Stimulated activated CD4-positive, alpha-beta T cell treated with anti-CD3 and anti-CD28 coated beads, Interleukin-12 subunit alpha, Interleukin-12 subunit beta, amount 100 ng/mL, for 24 hours (primary cell): ENCODE measurements at regions not wholly inside any gene's neighbourhood (a gene's known extent, or its start where the extent isn't known, plus 50 kb on each side); places are given as distances from the start of the nearest gene placed in this dataset.
"Not testable (repeated sequence)": the region's sequence is repeated elsewhere in the genome, so short reads cannot be mapped to it uniquely, and the experiment has no call there.

Experiments
- DNase-seq, 2 experiments: peaks; one replicate each; pipeline ENCODE4 v3.0.0-alpha.2; 2020; ENCODE audit warnings: low read depth in 2 of 2

- DNase-seq = no peak
These were observed 54.0 kb upstream of the RBFOX1 start for GRCh38 chr16:7278636-7279035.

DNA sequence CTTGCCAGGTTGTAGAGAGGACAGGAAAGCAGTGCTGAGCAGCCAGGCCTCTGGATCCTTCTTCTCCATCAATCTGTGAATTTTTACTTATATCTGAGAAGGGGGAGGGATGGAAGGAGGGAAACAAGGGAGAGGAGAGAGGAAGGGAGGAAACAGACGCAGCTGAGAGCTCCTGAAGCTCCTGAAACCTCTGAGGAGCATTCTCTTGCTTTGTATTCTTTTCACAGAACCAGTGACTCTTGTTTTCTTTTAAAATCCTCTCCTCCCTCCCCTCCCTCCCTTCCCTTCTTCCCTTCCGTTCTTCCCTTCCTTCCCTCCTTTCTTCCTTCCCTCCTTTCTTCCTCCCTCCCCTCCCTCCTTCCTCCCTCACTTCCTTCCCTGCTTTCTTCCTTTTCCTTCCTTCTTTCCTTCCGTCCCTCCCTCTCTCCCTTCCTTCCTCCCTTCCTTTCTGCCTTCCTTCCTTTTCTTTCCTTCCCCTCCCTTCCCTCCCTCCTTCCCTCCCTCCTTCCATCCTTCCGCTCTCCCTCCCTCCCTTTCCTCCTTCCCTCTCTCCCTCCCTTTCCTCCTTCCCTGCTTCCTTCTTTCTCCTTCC is 60.0 kb upstream of the RBFOX1 start:
- no peak for DNase-seq

GRCh38 chr16:7271486-7271885 is 61.2 kb upstream of the RBFOX1 start:
- DNase-seq = no peak

DNA sequence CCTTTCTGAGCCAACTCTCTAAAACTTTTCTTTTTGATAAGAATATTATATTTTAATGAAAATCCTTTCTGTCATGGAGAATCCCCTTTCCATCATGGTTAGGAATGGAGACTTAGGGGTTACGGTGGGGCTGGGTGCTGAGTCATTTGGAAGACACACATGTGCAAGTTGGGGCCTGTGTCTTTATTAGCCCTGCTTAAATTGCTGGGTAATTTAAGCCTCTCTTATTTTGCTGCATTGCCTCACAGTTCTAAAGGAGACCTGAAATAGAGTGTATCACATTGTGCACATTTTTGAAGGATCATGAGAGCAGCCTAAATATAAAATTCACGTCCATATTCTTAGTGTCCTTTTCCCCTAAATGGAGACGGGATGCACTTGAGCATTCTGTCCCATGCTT is 61.8 kb upstream of the RBFOX1 start:
- no peak for DNase-seq

- DNase-seq = no peak
These were observed 62.6 kb upstream of the RBFOX1 start for GRCh38 chr16:7270006-7270405.

DNA sequence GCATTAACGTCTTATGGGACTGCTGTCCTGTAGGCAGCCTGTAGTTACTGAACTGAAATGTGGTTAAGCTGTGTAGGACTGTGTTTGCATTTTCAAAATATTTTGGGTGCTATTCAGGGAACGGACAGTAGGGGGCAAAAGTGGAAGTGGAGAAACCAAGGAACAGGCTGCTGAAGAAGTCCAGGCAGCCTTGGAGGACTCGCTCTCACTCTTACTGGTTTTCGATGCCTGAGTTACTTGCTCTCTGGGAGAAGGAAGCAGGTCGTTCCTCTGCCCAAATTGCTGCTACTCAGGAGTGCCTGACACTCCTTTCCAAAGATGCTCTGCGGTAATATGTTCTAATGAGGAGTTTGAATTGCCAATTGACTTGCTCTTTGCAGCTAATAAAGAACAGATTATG is 64.5 kb upstream of the RBFOX1 start:
- no peak for DNase-seq

GRCh38 chr16:7257016-7257415 is 75.6 kb upstream of the RBFOX1 start:
- DNase-seq = no peak

DNA sequence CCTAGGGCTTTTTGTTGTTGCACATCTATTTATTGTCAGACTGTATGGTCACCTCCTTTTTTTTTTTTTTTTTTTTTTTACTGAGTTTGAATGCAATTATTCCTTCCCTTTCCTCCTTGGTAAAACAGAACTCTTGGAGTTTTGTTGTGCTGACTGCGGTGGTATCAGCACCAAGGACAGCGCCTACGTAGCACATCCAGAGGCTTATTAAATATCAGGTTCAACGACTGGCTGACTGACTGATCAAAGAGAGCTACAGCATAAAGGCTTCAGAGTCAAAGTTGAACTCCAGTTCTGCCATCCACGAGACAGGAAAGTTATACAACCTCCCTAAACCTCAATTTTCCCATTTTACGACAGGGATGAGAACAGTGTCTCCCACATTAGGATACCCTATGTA is 86.1 kb upstream of the RBFOX1 start:
- DNase-seq = no peak

DNA sequence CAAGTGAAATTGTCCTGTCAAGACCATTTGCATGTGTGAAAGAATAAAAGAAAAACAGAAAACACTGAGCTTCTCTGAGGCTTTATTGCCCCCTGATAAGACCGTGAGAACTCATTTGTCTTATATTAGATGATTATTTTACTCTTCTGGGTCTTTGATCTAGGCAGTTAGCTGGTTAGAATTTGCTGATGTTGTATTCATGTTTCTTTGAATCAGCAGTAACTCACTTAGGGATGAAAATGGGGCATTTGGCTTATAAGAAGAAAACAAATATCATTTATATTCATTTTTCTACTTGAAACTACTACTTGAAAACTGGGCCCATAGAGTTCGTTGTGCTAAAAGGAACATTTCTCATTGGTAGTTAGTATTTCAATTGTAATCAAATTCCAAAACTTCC is 93.1 kb upstream of the RBFOX1 start:
- DNase-seq = no peak

- no peak for DNase-seq
These were observed 95.7 kb upstream of the RBFOX1 start for GRCh38 chr16:7236824-7237410.

- no peak for DNase-seq
These were observed 98.7 kb upstream of the RBFOX1 start for GRCh38 chr16:7233975-7234374.

DNA sequence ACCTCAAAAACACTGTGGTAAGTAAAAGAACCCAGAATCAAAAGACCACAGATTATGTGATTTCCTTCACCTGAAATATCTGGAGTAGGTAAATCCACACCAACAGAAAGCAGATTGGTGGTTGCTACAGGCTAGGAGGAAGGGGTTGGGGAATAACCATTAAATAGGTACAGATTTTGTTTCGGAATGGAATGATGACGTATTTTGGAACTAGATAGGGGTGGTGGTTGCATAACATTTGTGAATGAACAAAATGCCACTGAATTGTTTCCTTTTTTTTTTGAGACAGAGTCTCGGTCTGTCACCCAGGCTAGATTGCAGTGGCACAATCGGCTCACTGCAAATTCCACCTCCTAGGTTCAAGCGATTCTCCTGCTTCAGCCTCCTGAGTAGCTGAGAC is 100.9 kb upstream of the RBFOX1 start:
- no peak for DNase-seq

GRCh38 chr16:7229433-7230218 is 103.0 kb upstream of the RBFOX1 start:
- DNase-seq = not testable (repeated sequence)

DNA sequence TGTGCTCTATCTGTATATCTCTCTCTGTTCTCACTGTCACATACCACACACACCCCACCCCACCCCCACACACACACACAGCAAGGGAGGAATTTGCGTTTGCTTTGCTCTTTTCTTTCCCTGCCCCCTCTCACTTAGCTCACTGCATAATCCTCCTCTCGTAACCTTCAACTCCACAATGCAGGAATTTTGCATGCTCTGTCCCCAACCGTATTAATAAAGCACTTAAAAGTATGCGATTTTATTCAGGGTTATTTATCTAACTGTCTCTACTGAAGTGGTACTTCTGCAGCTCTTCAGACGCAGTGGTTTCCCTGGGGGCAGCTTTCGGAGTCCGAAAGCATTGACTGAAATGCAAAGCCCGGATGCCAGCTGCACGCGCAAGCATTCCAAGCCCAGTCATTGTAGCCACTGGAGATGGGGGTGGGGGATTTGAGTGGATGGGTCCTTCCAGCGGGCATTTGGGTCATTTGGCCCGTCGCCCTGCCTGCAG is 105.4 kb upstream of the RBFOX1 start:
- DNase-seq = no peak

DNA sequence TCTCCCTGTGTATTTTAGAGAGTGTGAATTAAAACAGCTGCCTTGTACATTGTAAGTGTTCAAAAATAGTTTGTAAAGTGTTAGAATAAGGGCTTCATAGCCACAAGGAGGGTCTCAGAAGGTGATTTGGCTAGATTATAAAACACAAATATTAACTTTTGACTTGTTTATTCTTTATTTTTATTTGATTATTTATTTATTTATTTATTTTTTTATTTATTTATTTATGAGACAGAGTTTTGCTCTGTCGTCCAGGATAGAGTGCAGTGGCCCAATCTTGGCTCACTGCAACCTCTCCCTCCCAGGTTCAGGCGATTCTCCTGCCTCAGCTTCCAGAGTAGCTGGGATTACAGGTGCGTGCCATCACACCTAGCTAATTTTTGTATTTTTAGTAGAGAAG is 111.5 kb upstream of the RBFOX1 start:
- DNase-seq = no peak

DNA sequence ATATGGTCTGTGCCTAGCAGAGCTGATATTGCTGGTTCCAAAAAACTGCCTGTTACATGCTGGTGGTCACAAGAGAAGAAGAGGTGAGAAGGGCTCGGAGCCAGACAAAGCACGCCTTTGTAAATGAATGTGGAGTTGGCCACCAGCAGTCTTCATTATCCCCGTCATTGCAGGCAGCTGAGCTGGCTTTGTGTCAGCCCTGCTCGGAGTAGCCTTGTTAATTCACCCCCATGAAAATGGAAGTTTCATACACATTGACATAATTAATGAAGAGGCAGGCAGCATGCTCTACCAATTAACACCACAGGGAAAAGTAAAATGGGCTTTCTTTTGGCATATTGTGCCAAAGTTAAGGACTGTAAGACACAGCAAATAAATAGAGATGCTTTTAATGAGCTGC is 113.7 kb upstream of the RBFOX1 start:
- no peak for DNase-seq

DNA sequence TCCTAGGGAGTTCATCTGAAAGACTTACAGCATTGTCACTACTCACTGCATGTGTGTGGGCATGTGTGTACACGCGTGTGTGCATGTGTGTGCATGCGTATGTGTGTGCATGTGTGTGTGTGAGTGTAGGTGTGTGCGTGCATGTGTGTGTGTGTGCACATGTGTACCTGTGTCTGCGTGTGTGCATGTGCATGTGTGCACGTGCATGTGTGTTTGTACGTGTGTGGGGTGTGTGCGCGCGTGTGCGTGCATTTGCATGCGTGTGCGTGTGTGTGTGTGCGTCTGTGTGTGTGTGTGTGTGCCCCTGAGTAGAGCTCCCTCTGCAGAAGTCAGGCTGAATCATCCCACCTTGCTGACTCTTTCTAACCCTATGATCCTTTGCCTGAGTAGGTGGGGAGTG is 114.8 kb upstream of the RBFOX1 start:
- DNase-seq = no peak

- no peak for DNase-seq
These were observed 115.9 kb upstream of the RBFOX1 start for GRCh38 chr16:7216719-7217118.

DNA sequence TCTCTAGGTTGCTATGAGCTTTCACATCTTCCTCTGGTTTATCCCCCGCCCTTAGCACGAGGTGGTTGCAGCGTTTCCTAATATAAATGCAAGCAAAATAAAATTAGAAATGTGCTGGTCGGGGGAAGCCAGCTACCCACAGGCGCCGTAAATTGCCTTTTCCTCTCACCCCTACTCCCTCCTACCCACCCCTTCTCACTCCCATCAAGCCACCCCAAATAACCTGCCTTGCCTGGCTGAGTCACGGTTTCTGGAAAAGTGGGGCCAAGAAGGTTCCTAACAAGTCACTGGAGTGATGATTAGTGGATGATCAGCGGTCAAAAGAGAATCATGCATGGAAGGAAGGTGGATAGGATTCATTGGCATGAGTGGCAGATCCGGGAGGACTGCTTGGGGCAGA is 120.9 kb upstream of the RBFOX1 start:
- no peak for DNase-seq

DNA sequence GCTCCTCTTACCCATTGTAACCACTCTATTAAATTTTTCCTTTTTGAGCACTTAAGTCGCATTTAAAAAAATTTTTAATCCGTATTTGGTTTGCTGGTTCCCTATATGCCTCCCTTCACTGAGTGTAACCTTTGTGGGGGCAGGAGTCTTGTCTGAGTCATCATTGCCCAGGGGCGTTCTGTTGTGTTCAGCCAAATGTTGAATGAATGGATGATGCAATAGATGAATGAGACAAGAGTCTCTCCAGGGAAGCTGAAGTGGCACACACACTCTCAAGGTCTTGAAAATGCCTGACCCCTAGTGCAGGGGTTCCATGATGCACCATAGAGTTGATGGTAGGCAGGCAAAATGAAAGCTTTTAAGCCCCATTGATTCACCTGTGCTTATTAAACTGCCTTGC is 123.0 kb upstream of the RBFOX1 start:
- DNase-seq = no peak

DNA sequence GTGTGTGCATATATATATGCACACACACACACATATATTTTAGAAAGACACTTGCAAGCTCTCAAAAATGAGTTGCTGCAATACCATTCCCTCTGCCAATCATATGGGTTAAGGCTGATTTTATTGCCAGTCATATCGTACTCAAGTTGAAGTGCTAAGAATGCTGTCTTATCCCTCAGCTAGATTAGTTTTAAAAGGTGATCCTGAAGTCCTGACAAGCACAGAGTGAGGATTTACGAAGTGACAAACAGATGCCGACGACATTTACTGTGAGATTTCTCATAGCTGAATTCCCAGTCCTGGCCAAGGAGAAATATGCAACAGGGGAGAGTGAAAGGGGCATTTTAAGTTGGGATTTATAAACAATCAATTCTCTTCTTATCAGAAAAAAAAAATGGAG is 126.2 kb upstream of the RBFOX1 start:
- no peak for DNase-seq

DNA sequence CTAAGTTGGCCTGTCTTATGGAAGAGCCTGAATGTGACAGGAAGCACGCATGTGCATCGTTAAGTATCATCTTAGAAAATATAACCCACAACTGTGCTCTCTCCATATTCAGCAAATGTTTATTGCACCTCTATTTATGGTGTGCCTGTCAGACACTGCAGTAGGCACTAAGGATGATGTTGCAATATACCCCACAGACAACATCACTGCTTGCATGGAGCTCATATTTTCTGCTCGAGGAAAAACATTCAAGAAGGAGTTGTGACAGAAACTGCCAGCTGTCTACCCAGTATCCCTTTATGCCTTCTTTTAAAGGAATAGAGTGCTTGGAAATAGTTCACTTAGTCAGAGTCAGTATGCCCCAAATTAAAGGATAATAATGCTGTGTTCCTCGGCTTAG is 132.3 kb upstream of the RBFOX1 start:
- no peak for DNase-seq

DNA sequence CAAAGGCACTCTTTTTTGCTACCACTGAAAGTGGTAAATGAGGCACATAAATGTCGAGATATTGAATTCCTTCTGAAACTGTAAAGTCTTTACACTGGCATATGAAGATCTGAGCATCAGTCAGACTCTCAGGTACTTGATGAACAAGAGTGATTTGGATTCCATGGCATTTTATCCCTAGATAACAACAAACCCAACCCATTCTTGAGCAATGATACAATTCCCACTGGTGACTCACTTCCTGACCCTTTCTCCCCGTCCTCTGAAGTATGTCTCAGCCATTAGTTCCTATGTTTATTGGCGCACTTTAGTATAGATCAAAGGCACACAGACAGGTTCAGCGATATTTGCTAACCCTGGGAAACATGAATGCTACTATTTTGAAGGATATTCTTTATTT is 147.0 kb upstream of the RBFOX1 start:
- DNase-seq = no peak
